ENCODE measurements at regions not wholly inside any gene's neighbourhood (a gene's known extent, or its start where the extent isn't known, plus 50 kb on each side); places are given as distances from the start of the nearest gene placed in this dataset.
A peak's percentile ranks its signal among the peaks of the same experiment; 100 is the strongest.

DNA sequence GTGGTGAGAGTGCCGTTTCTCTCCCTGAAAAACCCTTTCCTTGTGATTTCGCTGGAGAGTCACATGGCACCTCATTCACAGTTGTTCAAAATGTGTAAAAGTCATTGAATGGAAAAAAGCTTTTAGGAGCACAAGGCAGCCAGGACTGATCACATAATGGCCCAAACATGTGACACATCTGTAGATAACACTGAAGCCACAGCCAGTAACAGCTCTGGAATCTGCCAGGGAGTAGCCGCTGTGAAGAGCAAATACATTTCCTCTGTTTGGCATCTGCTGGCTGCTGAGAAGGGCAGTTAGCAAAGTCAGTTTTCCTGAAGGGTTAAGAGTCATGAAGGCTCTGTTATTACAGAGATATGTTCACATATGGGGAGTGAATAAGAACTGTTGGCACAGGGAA is 271.8 kb downstream of the NNT start:
- H3K4me2 ChIP-seq (ENCODE audit: unreplicated experiment) = no peak overlapping the region
- no peaks in the 10 kb centered on the region for H3K36me3 ChIP-seq (ENCODE audit: low read depth)
- H3K27ac ChIP-seq = no peak overlapping the region
- TF ChIP-seq EZH2 (IDR thresholded peaks at IDR 0.05; ENCODE audit: insufficient read depth, poor library complexity, severe bottlenecking) (no peak), EZH2phosphoT487 (IDR thresholded peaks at IDR 0.05; ENCODE audit: insufficient read depth, low read depth) (no peak)
- H3K4me1 ChIP-seq (ENCODE audit: insufficient read depth) = no peaks in the 10 kb centered on the region
- in situ Hi-C loops (cut with MboI) = no loop called here
- no peaks in the 10 kb centered on the region for H3K9me3 ChIP-seq (ENCODE audit: low read depth)
- H2AFZ ChIP-seq = 0 out of 2 replicates have a peak overlapping the region, but pooled peaks have one; percentile 1
- H3F3A ChIP-seq (ENCODE audit: insufficient read depth) = no peaks in the 10 kb centered on the region
- H4K20me1 ChIP-seq (ENCODE audit: insufficient read depth) = no peaks in the 10 kb centered on the region
- 0 out of 2 replicates have a peak, but pooled peaks cover 3% of the 10 kb centered on the region for H3K27me3 ChIP-seq (replicated peaks; ENCODE audit: insufficient read depth)
- H3K79me2 ChIP-seq (ENCODE audit: insufficient read depth) = no peaks in the 10 kb centered on the region
- no peak overlapping the region for H3K9ac ChIP-seq
- no peak overlapping the region for H3K4me3 ChIP-seq
- 16 to 25% methylated on average over 3 of the region's 3 CpGs for WGBS, 2 experiments (ENCODE audit: low coverage in 1 of 2, low lambda C conversion rate in 2 of 2, missing lambda C conversion rate in 2 of 2)
- DNase-seq = peak; percentile 73
- no peaks in the 10 kb centered on the region for H3K9me2 ChIP-seq (ENCODE audit: insufficient read depth)

DNA sequence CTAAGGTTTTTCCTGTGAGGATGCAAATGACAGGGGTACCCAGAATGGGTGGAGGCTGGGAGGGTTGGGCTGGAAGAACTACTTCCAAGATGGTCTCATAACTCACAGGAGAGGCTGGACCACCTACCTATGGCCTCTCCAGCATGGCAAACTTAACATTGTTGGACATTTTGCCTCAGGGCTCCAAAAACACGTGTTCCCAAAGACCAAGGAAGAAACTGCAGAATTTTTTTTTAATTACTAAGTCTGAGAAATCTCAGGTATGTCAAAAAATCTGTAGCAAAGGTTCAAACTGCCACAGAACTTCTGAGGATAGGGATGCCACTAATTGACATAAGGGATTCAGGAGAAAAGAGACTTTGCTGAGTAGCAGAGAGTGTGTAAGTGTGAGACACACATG is 270.8 kb downstream of the NNT start:
- H3K9ac ChIP-seq = no peak overlapping the region
- no peaks in the 10 kb centered on the region for H3F3A ChIP-seq (ENCODE audit: insufficient read depth)
- no peak for DNase-seq
- no peak overlapping the region for H3K27ac ChIP-seq
- WGBS, 2 experiments (ENCODE audit: low coverage in 1 of 2, low lambda C conversion rate in 2 of 2, missing lambda C conversion rate in 2 of 2) = 0 to 9% methylated on average over 1 of the region's 1 CpG
- TF ChIP-seq EZH2 (IDR thresholded peaks at IDR 0.05; ENCODE audit: insufficient read depth, poor library complexity, severe bottlenecking) = no peak
- no peak for TF ChIP-seq EZH2phosphoT487 (IDR thresholded peaks at IDR 0.05; ENCODE audit: insufficient read depth, low read depth)
- H3K9me3 ChIP-seq (ENCODE audit: low read depth) = no peaks in the 10 kb centered on the region
- H3K27me3 ChIP-seq (replicated peaks; ENCODE audit: insufficient read depth) = 0 out of 2 replicates have a peak, but pooled peaks cover 3% of the 10 kb centered on the region
- H3K9me2 ChIP-seq (ENCODE audit: insufficient read depth) = no peaks in the 10 kb centered on the region
- no peaks in the 10 kb centered on the region for H4K20me1 ChIP-seq (ENCODE audit: insufficient read depth)
- no peaks in the 10 kb centered on the region for H3K36me3 ChIP-seq (ENCODE audit: low read depth)
- in situ Hi-C loops (cut with MboI) = no loop called here
- H2AFZ ChIP-seq = no peak overlapping the region
- no peaks in the 10 kb centered on the region for H3K79me2 ChIP-seq (ENCODE audit: insufficient read depth)
- H3K4me1 ChIP-seq (ENCODE audit: insufficient read depth) = no peaks in the 10 kb centered on the region
- H3K4me3 ChIP-seq = no peak overlapping the region
- H3K4me2 ChIP-seq (ENCODE audit: unreplicated experiment) = no peak overlapping the region

DNA sequence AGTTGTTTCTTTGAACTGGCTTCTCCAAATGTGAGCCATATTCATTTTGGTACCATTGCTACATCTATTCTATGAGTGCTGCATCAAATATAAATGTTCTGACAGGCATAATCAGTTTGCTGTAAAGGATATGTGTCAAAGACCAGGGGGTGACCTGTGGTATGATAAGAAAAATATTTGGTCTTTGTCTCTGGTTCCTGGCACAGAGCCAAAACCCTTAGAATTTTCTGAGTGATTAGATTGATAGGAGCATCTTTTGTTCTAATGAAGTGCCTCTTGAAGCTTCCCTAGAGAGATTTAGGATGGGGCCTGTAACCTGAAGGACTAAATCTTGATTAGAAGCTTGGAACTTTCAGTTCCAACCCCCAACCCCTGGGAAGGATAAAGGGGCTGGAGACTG is 256.3 kb downstream of the NNT start:
- Histone ChIP-seq H3K27ac (no peak overlapping the region), H3K4me1 (ENCODE audit: insufficient read depth) (no peaks in the 10 kb centered on the region), H3K79me2 (ENCODE audit: insufficient read depth) (no peaks in the 10 kb centered on the region), H3F3A (ENCODE audit: insufficient read depth) (no peaks in the 10 kb centered on the region), H2AFZ (no peak overlapping the region), H3K27me3 (replicated peaks; ENCODE audit: insufficient read depth) (no peaks in the 10 kb centered on the region; the same call in 1 of the 2 replicates), H3K4me3 (no peak overlapping the region), H3K9ac (no peak overlapping the region), H4K20me1 (ENCODE audit: insufficient read depth) (no peaks in the 10 kb centered on the region), H3K9me2 (ENCODE audit: insufficient read depth) (no peaks in the 10 kb centered on the region), H3K9me3 (ENCODE audit: low read depth) (no peaks in the 10 kb centered on the region), H3K4me2 (ENCODE audit: unreplicated experiment) (no peak overlapping the region), H3K36me3 (ENCODE audit: low read depth) (no peaks in the 10 kb centered on the region)
- TF ChIP-seq EZH2phosphoT487 (IDR thresholded peaks at IDR 0.05; ENCODE audit: insufficient read depth, low read depth) (no peak), EZH2 (IDR thresholded peaks at IDR 0.05; ENCODE audit: insufficient read depth, poor library complexity, severe bottlenecking) (no peak)
- in situ Hi-C loops (cut with MboI) = no loop called here
- DNase-seq = no peak

DNA sequence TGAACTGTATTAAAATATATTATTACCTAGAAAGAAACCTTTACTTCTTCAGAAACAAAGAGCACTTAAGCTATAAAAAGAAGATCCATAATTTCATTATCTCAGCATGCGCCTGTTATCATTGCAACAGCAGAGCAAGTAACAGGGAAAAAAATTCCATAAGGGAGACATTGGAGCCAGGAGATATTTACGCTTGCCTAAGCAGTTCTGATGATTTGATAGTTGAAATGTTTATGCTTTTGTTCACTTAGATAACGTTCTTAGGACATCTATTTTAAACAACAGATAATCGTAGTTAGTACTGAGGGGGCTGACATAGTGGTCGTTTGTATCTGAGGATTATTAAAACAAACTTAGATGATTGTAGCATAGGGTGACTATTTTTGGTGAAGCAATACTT is 252.5 kb downstream of the NNT start:
- Histone ChIP-seq H3K27me3 (replicated peaks; ENCODE audit: insufficient read depth) (no peaks in the 10 kb centered on the region), H3K9me3 (ENCODE audit: low read depth) (no peaks in the 10 kb centered on the region), H3K9me2 (ENCODE audit: insufficient read depth) (no peaks in the 10 kb centered on the region), H3K4me1 (ENCODE audit: insufficient read depth) (no peaks in the 10 kb centered on the region), H3K9ac (no peak overlapping the region), H3K4me2 (ENCODE audit: unreplicated experiment) (no peak overlapping the region), H2AFZ (no peak overlapping the region), H3F3A (ENCODE audit: insufficient read depth) (no peaks in the 10 kb centered on the region), H3K79me2 (ENCODE audit: insufficient read depth) (no peaks in the 10 kb centered on the region), H3K4me3 (no peak overlapping the region), H3K27ac (no peak overlapping the region), H4K20me1 (ENCODE audit: insufficient read depth) (no peaks in the 10 kb centered on the region), H3K36me3 (ENCODE audit: low read depth) (no peaks in the 10 kb centered on the region)
- 31 to 38% methylated on average over 5 of the region's 5 CpGs for WGBS, 2 experiments (ENCODE audit: low coverage in 1 of 2, low lambda C conversion rate in 2 of 2, missing lambda C conversion rate in 2 of 2)
- in situ Hi-C loops (cut with MboI) = no loop called here
- TF ChIP-seq EZH2phosphoT487 (IDR thresholded peaks at IDR 0.05; ENCODE audit: insufficient read depth, low read depth) (no peak), EZH2 (IDR thresholded peaks at IDR 0.05; ENCODE audit: insufficient read depth, poor library complexity, severe bottlenecking) (no peak)
- no peak for DNase-seq

DNA sequence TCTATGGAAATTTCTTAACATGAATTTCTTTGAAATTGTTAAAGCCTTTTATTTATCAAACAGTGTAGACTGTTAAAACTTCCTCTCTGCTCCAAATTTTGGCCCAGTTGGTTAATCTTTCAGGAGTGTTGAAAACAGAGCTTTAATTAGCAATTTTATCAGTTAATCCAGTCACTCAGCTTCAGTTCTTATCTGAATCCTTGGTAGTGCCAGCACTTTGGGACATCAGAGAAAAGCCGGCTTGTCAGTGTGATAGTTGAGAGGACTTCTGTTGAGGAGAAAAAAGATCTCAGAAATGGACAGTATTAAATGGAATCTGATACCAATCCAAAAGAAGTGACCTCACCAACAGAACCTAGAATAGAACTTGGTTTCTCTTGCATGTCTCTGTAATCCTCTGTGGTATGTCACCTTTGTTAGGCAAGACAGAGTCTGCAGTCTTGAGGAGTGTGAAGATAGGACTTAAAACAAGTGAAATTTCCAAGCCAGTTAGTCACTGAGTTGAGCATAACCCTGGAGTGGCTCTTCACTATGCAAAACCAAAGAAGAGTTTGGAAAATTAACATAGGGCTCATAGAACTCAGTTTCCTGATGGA is 251.8 kb downstream of the NNT start:
- H3K4me1 ChIP-seq (ENCODE audit: insufficient read depth) = no peaks in the 10 kb centered on the region
- no peaks in the 10 kb centered on the region for H3K9me2 ChIP-seq (ENCODE audit: insufficient read depth)
- no peaks in the 10 kb centered on the region for H3K79me2 ChIP-seq (ENCODE audit: insufficient read depth)
- H3K36me3 ChIP-seq (ENCODE audit: low read depth) = no peaks in the 10 kb centered on the region
- no peaks in the 10 kb centered on the region for H4K20me1 ChIP-seq (ENCODE audit: insufficient read depth)
- 60 to 70% methylated on average over 1 of the region's 1 CpG for whole genome bisulfite sequencing, 2 experiments (ENCODE audit: low coverage in 1 of 2, low lambda C conversion rate in 2 of 2, missing lambda C conversion rate in 2 of 2)
- H3K4me3 ChIP-seq = no peak overlapping the region
- TF ChIP-seq EZH2 (IDR thresholded peaks at IDR 0.05; ENCODE audit: insufficient read depth, poor library complexity, severe bottlenecking) (no peak), EZH2phosphoT487 (IDR thresholded peaks at IDR 0.05; ENCODE audit: insufficient read depth, low read depth) (no peak)
- in situ Hi-C loops (cut with MboI) = no loop called here
- no peak overlapping the region for H2AFZ ChIP-seq
- no peaks in the 10 kb centered on the region for H3F3A ChIP-seq (ENCODE audit: insufficient read depth)
- H3K27ac ChIP-seq = no peak overlapping the region
- DNase-seq = peak; percentile 17
- no peak overlapping the region for H3K4me2 ChIP-seq (ENCODE audit: unreplicated experiment)
- H3K9me3 ChIP-seq (ENCODE audit: low read depth) = no peaks in the 10 kb centered on the region
- no peak overlapping the region for H3K9ac ChIP-seq
- H3K27me3 ChIP-seq (replicated peaks; ENCODE audit: insufficient read depth) = no peaks in the 10 kb centered on the region
